GM19328 (cell line): ENCODE measurements at regions not wholly inside any gene's neighbourhood (a gene's known extent, or its start where the extent isn't known, plus 50 kb on each side); places are given as distances from the start of the nearest gene placed in this dataset.

Experiments
- ATAC-seq: cut with Tn5 transposase; IDR thresholded peaks from one replicate; pipeline ENCODE4 v1.9.1; 2021; ENCODE audit warnings: mild to moderate bottlenecking, moderate library complexity; ENCODE audit not compliant: unreplicated experiment

DNA sequence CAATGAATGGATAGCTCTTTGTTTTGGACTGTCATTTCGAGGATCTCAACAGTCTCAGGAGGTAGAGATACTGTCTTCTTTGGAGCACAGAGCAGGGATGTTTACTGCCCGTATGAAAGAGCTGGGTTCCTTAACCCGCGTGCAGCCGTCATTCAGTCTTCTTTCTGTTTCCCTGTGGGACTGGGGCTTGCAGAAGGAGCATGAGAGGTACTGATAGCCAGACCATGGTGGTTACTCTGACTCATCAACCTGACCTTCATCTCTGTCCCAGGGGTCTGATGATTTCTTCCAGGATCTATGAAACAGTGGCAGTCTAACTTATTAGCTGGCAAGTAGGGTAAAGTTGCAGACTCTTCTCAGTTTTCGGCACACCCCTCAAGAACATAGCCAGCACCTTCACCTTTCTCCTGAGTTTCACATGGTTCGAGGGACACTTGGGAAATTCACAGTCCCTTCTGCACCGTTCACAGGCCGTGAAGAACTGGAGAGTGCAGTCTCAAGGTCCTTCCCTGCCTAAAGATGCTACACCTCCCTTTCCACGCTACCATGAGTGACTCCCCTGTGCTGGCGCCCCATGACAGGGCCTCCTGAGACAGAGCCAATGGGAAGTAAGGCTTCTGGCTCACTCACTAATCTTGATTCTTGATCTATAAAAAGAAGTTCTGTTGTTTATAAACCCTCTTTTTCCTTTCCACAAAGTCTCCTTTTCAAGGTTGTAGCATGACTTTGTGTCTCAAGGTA, 226.2 kb downstream of the MC4R start:
- peak; percentile 78 for ATAC-seq

DNA sequence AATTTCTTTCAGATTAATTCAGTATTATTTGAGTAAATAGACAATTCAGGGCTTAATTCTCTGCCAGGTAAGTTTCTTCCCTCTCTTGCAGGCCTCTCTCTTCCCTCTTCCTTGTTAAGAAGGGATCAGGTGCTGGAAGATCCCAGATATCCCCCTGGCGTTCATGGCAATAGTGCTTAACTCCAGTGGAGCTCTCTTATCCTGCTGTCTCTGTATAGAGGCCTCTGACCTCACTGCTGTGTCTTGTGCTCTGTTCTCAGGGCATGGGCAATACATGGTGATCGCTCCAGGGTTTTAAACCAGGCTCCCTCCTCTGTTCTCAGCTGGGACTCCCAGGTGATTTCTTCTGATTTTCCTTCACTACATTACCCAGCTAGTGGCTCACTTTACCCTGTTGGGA, 226.8 kb downstream of the MC4R start:
- no peak for ATAC-seq

DNA sequence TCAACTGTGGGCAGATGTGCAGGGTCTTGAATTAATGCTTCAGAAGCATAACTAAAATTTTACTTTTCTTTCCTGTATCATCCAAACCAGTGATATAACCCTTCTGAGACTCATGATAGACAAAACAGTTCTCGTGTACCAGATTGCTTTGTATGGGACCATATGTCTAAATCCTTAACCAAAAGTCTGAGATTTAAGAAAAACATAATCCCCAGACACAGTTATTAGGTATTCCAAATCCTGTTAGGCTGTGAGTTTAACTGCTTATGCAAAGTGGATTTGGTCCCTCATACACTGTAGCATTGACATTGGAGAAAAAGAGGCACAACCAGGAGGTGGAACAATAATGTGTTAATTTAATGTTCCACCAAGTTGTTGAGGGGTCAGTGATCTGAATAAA, 235.0 kb downstream of the PMAIP1 start:
- ATAC-seq, result no peak

DNA sequence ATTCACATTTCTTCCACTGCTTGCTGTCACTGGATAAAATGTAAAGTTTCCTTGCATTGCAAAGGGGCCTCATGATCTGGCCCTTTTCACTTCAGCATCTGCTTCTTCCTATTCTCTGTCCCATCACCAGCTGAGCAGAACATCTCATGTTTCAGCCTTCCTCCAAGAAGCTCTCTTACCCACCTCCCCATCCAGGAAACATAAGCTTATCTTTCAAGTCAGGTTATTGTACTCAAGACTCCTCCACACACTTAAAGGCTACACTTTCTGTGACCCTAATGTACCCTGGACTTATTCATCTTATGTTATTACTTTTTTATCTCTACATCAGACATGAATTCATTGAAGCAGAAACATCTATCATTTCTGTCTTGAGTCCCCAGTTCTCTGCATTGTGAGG, 230.5 kb downstream of the PMAIP1 start:
- no peak for ATAC-seq

DNA sequence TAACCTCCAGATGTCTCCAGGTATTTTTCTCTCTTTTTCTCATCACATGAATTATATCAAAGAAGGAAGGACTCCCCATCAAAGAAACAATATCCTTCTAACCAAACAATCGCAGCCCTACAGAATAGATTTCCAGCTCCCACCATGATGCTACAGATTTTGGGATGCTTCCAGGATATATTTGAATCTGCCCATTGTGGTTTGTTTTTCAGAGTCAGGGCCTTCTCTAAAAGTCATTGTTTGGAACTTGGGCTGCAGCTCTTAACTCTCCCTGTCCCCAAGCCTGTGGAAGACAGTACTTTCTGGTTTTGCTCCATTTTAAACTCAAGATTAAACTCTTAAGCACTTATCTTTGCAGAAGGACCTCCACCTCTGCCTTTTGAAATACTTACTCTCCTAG, 223.2 kb downstream of the PMAIP1 start:
- no peak for ATAC-seq

DNA sequence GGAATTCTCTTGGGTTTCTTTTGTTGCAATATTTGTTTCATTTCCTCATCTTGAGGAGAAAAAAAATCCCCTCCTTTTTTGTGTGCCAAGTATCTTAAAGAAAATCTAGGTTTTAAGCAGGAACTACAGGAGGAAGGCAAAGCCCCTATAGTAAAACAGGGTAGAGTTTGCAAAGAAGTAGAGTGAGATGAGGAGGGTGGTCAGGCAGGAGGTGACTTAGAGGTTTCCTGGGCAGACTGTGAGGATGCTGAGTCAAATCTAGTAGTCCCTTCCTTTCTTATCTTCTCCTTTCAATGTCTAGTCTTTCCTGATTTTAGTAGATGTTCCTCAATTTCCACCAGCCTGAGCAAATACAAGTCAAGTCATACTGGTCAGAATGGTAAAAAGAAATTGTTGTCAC, 222.5 kb downstream of the PMAIP1 start:
- no peak for ATAC-seq

DNA sequence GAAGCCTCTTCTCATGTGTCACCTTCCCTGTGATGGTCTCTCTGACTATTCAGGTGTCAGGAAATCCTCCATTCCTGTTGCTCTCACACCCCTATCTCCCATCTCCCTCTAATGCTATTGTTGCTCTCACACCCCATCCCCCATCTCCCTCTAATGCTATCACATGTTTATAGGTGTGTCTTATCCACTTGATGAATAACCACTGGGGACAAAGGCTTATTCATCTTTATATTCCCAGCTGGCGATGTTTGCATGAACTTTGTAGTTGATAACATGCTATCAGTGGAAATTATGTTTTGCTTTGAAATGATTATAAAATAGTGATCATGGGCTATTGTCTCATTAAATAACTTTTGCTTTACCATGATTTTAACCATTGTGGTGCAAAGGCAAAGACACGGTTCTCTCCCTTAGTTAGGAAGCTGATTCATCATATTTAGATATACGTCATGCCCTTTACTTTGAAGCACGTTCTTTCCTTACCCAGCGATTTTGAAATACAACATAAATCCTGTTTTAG, 220.5 kb downstream of the PMAIP1 start:
- no peak for ATAC-seq

DNA sequence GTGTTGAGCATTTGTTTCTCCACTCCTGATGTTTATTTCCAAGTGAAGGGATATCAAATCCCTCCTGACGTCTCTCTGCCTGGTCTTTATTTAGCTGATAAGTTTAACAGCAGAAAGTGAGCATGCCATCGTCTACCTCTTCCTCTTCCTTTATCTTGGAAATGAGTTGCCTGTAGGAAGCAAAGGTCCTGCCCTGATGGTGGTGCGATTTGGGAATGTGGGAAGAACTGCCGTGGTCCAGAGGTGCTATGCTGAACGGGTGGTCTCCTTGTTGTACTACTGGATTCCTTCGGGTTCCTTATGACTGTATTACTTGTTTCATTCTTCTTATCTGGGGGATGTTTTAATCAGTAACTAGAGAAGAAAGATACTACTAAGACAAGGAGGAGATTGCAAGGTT, 217.5 kb downstream of the PMAIP1 start:
- no peak for ATAC-seq

DNA sequence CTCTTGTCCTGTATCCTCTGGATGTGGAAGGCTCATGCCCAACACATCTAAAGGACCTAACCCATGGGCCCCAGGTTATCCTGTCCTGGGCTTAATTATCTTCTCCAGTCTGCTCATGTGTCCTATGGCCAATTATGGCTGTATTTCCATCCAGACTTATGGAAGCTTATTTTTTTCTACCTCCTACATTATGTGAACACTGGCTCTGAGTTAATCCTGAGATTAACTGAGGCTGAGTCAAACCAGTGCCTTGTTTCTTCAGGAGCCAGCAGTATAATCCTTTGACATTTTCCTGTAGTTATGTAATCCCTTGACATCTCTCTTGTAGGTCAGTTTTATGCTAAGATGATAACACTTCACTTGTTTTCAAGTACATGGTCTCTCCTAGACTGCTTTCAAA, 213.6 kb downstream of the PMAIP1 start:
- no peak for ATAC-seq

DNA sequence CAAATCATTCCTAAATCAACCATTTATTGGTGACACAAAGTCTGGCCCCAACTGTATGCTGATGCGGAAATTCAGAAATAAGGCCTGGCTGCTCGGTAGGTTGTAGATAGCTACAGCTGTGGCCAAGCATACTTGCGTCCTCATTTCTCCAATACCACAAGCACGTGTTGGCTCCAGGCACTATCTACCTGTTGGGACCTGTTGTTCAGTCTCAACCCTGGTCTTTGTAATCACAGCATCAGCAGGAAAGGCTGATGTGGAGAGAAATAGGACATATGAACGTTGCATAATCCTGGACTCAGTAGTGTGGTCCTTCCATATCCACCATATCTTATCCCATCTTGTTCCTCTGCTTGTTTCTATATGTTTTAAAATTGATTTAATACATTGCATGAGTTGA, 212.6 kb downstream of the PMAIP1 start:
- ATAC-seq, result no peak

DNA sequence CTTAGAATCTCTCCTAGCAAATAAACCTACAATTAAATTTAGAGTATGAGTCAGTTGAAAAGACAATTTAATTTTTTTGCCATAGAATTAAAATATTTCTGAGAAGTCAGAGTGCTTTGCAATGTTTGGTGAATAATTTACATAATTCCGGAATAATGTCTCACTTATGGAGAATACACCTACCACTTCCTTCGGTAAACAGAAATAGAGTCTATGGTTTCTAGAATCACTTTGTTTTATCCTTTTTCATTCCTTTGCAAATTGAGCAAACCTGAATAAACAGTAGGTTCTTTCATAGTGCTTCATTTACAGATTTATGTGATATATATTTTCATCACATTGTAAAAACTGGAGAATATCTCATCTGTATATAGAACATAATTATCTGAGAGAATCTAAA, 211.7 kb downstream of the PMAIP1 start:
- no peak for ATAC-seq

DNA sequence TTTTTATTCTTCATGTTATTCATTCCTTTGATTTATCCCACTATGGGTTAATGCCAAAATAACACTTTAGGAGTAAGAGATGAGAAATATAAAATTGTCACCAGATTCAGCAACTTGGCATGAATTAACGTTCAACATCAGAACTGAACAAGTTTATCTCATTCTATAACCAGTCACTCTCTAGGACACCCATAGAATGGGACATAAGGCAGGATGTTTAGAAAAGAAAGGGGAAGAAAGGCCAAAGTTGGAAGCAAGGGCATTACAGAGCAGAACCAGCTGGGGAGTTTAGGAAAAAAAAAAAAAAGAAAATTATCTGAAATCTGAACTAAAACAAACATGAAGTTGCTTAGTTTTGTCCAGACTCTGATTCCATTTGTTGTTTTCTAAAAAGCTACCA, 211.0 kb downstream of the PMAIP1 start:
- ATAC-seq, result no peak

DNA sequence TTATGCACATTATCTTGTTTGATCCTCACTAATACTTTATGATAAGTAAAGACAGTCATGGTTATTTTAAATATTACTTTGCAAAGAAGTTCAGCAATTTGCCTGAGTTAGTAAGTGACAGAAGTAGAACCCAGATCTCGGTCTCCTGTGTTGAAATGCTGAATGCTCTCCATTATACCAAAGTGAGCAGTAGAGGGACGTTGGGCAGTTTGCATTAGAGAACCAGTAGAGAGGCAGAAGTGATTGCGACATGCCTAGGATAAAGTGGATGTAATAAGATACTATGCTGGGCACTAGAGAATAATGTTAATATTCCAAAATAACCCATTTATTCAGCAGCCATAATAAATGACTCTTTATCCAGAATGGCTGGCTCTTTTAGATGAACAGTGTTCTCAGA, 201.0 kb downstream of the PMAIP1 start:
- no peak for ATAC-seq

DNA sequence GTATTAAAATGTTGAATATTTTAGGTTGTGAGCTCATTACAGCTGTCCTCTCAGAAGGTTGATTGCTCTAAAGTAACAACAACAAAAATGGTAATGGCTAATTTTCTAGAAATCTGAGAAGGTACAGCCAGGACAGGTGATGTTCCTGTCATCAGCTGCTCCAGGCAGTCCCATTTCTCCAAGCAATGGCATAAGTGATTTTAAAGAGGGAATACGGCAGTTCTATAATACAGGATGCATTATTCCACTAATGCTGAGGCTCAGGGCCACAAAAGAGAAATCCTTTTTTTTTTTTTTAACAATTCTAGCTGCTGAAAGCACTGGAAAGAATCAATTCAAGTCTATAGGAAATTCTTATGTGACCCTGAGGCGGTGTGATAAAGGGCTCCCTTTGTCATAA, 199.9 kb downstream of the PMAIP1 start:
- no peak for ATAC-seq

DNA sequence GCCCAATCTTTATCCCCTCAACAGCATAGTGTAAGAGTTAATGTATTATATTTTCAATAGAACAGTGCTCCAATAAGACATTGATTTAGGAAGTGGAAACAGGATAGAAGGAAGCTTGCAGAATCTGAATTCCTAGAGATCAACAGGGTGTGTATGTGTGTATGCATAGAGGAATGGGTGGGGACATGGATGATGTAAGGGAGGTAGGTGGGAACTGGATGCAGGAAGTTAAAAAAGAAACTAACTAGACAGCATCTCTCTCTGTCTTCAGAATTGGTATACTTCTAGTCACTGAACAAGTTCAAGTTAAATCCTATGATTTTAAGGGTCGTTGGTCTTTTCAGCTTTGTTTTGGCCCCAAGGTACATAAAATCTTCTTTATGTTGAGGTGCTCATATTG, 196.6 kb downstream of the PMAIP1 start:
- no peak for ATAC-seq

DNA sequence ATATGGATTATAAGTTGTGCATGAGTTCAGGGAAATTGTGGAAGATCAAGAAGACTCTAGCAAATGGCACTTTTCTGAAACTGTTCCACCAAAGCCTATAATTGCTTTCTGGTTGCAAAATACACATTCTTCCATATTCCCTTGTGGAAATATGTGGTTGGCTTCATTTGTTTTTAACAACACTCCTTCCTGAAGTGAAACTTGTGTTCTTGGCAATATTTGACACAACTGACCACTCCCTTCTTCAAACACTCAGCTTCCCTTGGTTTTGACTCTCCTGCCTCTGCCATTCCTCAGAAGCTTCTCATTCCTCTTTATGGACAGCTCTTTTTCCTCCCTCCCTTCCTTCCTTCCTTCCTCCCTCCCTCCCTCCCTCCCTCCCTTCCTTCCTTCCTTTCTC, 192.3 kb downstream of the PMAIP1 start:
- no peak for ATAC-seq

DNA sequence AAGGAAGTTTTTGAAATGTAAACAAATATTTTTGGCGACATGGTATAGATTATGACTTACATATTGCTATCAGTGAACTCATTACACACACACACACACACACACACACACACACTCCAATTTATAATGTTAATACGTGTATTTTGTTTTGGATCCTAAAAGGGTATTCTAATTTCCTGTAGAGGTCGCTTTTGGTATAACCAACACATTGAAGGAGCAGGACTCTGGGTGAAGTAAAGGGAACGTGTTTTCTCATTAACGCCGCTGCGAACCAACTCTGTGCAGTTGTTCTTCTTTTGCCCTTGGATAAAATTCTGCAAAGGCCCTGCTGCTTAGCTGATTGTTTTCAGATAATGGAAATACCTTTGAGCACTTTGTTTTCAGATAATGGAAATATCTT, 190.4 kb downstream of the PMAIP1 start:
- no peak for ATAC-seq

DNA sequence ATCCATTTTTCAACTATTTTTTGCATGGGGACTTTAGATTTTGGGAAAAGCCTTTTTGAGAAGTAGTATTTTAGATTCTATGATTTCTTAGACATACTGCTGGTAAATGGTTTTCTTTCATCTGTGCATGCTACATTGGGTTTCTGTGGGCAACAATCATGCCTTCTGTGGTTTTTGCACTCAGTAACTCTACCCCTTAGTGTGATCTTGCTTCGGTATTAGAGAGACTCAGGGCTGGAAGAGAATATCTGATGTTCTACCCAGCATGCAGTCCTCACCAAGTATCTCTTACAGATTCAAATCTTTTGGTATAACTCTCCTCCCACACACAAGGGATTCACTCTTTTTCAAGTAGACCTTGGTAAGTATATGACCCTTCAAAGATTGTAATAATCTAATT, 183.0 kb downstream of the PMAIP1 start:
- no peak for ATAC-seq

DNA sequence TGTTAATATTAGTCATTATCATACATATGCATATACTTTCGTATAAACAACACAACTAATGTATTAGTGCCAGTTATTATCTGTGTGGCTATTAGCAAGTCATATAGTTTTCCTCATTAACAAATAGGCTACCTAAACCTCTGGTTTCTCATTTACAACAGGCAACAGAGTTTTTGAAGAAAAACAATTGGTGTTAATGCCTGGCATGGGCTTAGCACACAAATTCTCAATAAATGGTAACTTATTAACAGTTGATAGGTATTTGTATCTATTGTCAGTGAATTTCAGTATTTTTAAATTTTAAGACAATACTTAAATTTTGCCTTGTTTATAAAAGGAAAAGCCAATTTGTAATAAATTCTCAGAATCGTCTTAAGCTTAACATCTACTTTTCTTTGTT, 182.5 kb downstream of the PMAIP1 start:
- ATAC-seq, result no peak

DNA sequence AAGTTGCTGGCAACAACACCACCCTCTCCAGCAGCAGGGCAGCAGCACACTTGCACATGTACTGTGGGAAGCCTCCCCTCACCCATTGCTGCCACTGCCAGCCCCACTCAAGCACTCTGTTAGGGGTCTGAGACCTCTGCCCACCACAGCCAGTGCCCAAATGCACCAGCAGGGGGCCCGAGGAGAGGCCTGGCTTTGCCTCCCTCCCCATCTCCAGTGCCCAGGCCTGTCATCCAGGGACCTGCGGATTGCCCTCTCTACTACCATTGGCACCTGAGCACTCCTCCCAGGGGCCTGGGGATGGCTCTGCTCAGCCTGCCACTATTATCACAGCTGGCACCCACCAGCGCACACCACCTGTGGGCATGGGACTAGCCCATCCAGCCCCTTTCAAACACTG, 175.7 kb downstream of the PMAIP1 start:
- no peak for ATAC-seq

DNA sequence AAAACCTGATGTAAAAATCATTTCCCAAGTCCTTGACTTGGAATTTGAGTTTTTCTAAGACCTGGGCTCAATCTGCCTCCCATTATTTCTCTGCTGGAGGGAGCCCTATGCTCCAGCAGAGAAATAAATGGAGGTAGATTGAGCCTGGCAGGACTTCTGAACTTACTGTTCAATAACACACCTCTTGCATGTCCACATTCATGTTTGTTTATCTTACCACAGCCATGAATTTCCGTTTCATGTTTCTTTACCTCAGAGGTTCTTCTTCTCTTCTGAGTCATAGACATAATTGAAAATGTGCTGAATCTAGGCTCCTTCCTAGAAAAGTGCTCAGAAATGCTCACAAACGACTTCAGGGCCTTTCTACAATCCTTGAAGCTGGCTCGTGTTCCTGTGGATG, 170.8 kb downstream of the PMAIP1 start:
- ATAC-seq, result no peak

DNA sequence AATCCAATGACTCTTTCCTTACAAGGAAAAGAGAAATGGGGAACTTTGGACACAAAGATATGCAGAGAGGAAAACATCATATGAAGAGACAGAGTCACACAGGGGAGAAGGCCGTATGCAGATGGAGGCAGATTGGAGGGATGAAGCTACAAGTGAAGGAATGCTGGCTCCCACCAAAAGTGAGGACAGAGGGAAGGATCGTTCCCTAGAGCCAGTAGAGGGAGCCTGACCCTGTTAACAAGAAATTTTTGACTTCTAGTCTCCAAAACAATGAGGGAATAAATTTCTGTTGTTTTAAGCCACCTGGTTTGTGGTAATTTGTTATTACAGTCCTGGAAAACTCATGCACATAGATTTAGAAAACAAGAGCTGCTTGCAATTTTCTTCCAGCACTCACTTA, 169.3 kb downstream of the PMAIP1 start:
- ATAC-seq, result no peak
